ENCODE measurements at regions not wholly inside any gene's neighbourhood (a gene's known extent, or its start where the extent isn't known, plus 50 kb on each side); places are given as distances from the start of the nearest gene placed in this dataset.

DNA sequence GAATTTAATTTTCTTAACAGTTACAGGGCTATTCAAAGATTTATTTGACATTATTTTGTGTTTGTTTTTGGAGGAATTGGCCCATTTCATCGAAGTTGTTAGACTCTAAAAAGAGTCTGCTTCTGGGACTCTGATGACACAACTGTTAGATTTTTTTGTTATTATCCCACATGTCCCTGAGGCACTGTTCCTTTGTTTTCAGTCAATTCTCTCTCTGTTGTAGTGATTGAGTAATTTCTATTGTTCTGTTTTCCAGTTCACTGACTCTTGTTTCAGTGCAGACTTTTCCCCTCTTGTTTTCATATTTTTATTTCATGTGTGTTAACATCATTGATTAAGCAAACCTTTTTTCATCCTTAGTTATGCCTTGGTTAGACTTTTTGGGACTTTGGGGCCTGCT, 325.0 kb downstream of the ZNF326 start:
- no peaks in the 10 kb centered on the region for H4K20me1 ChIP-seq (ENCODE audit: insufficient read depth, low read length)
- Mint-ChIP-seq H3K36me3 (ENCODE audit: low read depth, unreplicated experiment) (no peaks in the 10 kb centered on the region), H3K4me3 (ENCODE audit: unreplicated experiment) (no peak overlapping the region), H3K27ac (ENCODE audit: unreplicated experiment) (no peak overlapping the region), H3K4me1 (ENCODE audit: low read depth, unreplicated experiment) (peaks cover 5% of the 10 kb centered on the region), H3K27me3 (ENCODE audit: low read depth, unreplicated experiment) (peaks cover 4% of the 10 kb centered on the region), H3K9me3 (ENCODE audit: unreplicated experiment) (no peaks in the 10 kb centered on the region)
- H3K27me3 ChIP-seq (ENCODE audit: insufficient read depth, low read length), result no peaks in the 10 kb centered on the region
- no peaks in the 10 kb centered on the region for H3K4me1 ChIP-seq (ENCODE audit: insufficient read depth, low read length)
- H3K36me3 ChIP-seq (ENCODE audit: insufficient read depth, low read length), result no peaks in the 10 kb centered on the region
- no peaks in the 10 kb centered on the region for H3K79me2 ChIP-seq (ENCODE audit: insufficient read depth, low read length)
- FAIRE-seq (no peak), DNase-seq (ENCODE audit: low read depth) (no peak)
- no peak overlapping the region for H3K4me2 ChIP-seq (ENCODE audit: low read length)
- no peak overlapping the region for H3K9ac ChIP-seq (ENCODE audit: low read length)
- no peak overlapping the region for H2AFZ ChIP-seq (ENCODE audit: low read depth, low read length)
- H3K4me3 ChIP-seq (ENCODE audit: insufficient read depth, low read depth, low read length), result no peak overlapping the region
- no peak for TF ChIP-seq EZH2 (IDR thresholded peaks at IDR 0.05; ENCODE audit: insufficient read depth, low read length)
- TF ChIP-seq, protein P1, sequence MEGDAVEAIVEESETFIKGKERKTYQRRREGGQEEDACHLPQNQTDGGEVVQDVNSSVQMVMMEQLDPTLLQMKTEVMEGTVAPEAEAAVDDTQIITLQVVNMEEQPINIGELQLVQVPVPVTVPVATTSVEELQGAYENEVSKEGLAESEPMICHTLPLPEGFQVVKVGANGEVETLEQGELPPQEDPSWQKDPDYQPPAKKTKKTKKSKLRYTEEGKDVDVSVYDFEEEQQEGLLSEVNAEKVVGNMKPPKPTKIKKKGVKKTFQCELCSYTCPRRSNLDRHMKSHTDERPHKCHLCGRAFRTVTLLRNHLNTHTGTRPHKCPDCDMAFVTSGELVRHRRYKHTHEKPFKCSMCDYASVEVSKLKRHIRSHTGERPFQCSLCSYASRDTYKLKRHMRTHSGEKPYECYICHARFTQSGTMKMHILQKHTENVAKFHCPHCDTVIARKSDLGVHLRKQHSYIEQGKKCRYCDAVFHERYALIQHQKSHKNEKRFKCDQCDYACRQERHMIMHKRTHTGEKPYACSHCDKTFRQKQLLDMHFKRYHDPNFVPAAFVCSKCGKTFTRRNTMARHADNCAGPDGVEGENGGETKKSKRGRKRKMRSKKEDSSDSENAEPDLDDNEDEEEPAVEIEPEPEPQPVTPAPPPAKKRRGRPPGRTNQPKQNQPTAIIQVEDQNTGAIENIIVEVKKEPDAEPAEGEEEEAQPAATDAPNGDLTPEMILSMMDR (IDR thresholded peaks at IDR 0.05; ENCODE audit: insufficient read depth, low read depth, low read length), result no peak
- no peak overlapping the region for H3K27ac ChIP-seq (ENCODE audit: low read depth, low read length)
- H3K9me3 ChIP-seq (ENCODE audit: insufficient read depth, low read depth, low read length), result no peaks in the 10 kb centered on the region

DNA sequence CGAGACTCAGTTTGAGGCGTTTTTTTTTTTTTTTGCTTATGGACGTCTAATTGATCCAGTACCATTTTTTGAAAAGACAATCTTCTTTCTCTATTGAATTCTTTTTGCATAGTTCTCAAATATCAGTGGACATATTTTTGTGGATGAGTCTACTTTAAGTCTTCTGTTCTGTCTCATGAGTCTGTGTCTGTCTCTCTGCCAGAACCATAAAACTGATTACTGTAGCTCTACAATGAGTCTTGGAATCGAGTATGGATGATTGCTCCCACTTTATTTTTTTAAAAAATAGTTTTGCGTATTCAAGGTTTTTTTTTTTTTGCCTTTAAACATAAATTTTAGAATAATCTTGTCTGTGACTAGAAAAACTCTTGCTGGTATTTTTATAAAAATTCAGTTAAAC, 323.5 kb downstream of the ZNF326 start:
- H3K9me3 ChIP-seq (ENCODE audit: insufficient read depth, low read depth, low read length), result no peaks in the 10 kb centered on the region
- peaks cover 4% of the 10 kb centered on the region for H3K27me3 Mint-ChIP-seq (ENCODE audit: low read depth, unreplicated experiment)
- H3K4me2 ChIP-seq (ENCODE audit: low read length), result no peak overlapping the region
- TF ChIP-seq, protein P1 (IDR thresholded peaks at IDR 0.05; ENCODE audit: insufficient read depth, low read depth, low read length), result no peak
- no peak for TF ChIP-seq EZH2 (IDR thresholded peaks at IDR 0.05; ENCODE audit: insufficient read depth, low read length)
- no peak overlapping the region for H3K27ac Mint-ChIP-seq (ENCODE audit: unreplicated experiment)
- no peaks in the 10 kb centered on the region for H4K20me1 ChIP-seq (ENCODE audit: insufficient read depth, low read length)
- peaks cover 5% of the 10 kb centered on the region for H3K4me1 Mint-ChIP-seq (ENCODE audit: low read depth, unreplicated experiment)
- H3K27me3 ChIP-seq (ENCODE audit: insufficient read depth, low read length), result no peaks in the 10 kb centered on the region
- no peak for DNase-seq (ENCODE audit: low read depth)
- no peaks in the 10 kb centered on the region for H3K36me3 Mint-ChIP-seq (ENCODE audit: low read depth, unreplicated experiment)
- no peaks in the 10 kb centered on the region for H3K79me2 ChIP-seq (ENCODE audit: insufficient read depth, low read length)
- H3K9ac ChIP-seq (ENCODE audit: low read length), result no peak overlapping the region
- H3K4me3 ChIP-seq (ENCODE audit: insufficient read depth, low read depth, low read length), result no peak overlapping the region
- H3K4me3 Mint-ChIP-seq (ENCODE audit: unreplicated experiment), result no peak overlapping the region
- no peak overlapping the region for H2AFZ ChIP-seq (ENCODE audit: low read depth, low read length)
- H3K27ac ChIP-seq (ENCODE audit: low read depth, low read length), result no peak overlapping the region
- FAIRE-seq, result no peak
- H3K4me1 ChIP-seq (ENCODE audit: insufficient read depth, low read length), result no peaks in the 10 kb centered on the region
- no peaks in the 10 kb centered on the region for H3K36me3 ChIP-seq (ENCODE audit: insufficient read depth, low read length)
- no peaks in the 10 kb centered on the region for H3K9me3 Mint-ChIP-seq (ENCODE audit: unreplicated experiment)

DNA sequence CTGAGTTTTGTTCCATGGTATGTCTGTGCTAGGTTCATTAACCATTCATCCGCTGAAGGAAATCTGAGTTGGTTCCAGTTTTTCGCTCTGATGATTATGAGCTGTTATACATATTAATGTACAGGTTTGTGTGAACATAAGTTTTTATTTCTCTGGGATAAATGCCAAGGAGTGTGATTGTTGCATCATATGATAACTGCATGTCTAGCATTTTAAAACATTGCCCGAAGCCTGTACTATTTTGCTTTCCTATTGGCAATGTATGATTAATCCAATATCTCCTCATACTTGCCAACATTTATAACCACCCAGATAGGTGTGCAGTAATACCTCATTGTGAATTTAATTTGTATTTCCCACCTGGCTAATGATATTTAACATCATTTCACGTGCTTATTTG, 322.7 kb downstream of the ZNF326 start:
- no peak overlapping the region for H3K27ac ChIP-seq (ENCODE audit: low read depth, low read length)
- H3K9me3 ChIP-seq (ENCODE audit: insufficient read depth, low read depth, low read length), result no peaks in the 10 kb centered on the region
- Mint-ChIP-seq H3K9me3 (ENCODE audit: unreplicated experiment) (no peaks in the 10 kb centered on the region), H3K4me1 (ENCODE audit: low read depth, unreplicated experiment) (peaks cover 5% of the 10 kb centered on the region), H3K4me3 (ENCODE audit: unreplicated experiment) (no peak overlapping the region), H3K27ac (ENCODE audit: unreplicated experiment) (no peak overlapping the region), H3K27me3 (ENCODE audit: low read depth, unreplicated experiment) (peaks cover 4% of the 10 kb centered on the region), H3K36me3 (ENCODE audit: low read depth, unreplicated experiment) (no peaks in the 10 kb centered on the region)
- FAIRE-seq, result no peak
- DNase-seq (ENCODE audit: low read depth), result no peak
- TF ChIP-seq, protein P1 (IDR thresholded peaks at IDR 0.05; ENCODE audit: insufficient read depth, low read depth, low read length), result no peak
- no peak for TF ChIP-seq EZH2 (IDR thresholded peaks at IDR 0.05; ENCODE audit: insufficient read depth, low read length)
- no peaks in the 10 kb centered on the region for H3K36me3 ChIP-seq (ENCODE audit: insufficient read depth, low read length)
- H3K9ac ChIP-seq (ENCODE audit: low read length), result no peak overlapping the region
- no peaks in the 10 kb centered on the region for H3K4me1 ChIP-seq (ENCODE audit: insufficient read depth, low read length)
- no peaks in the 10 kb centered on the region for H3K79me2 ChIP-seq (ENCODE audit: insufficient read depth, low read length)
- no peaks in the 10 kb centered on the region for H3K27me3 ChIP-seq (ENCODE audit: insufficient read depth, low read length)
- H2AFZ ChIP-seq (ENCODE audit: low read depth, low read length), result no peak overlapping the region
- no peak overlapping the region for H3K4me2 ChIP-seq (ENCODE audit: low read length)
- no peak overlapping the region for H3K4me3 ChIP-seq (ENCODE audit: insufficient read depth, low read depth, low read length)
- no peaks in the 10 kb centered on the region for H4K20me1 ChIP-seq (ENCODE audit: insufficient read depth, low read length)
